ENCODE measurements at regions not wholly inside any gene's neighbourhood (a gene's known extent, or its start where the extent isn't known, plus 50 kb on each side); places are given as distances from the start of the nearest gene placed in this dataset.
"Not testable (repeated sequence)": the region's sequence is repeated elsewhere in the genome, so short reads cannot be mapped to it uniquely, and the experiment has no call there.

DNA sequence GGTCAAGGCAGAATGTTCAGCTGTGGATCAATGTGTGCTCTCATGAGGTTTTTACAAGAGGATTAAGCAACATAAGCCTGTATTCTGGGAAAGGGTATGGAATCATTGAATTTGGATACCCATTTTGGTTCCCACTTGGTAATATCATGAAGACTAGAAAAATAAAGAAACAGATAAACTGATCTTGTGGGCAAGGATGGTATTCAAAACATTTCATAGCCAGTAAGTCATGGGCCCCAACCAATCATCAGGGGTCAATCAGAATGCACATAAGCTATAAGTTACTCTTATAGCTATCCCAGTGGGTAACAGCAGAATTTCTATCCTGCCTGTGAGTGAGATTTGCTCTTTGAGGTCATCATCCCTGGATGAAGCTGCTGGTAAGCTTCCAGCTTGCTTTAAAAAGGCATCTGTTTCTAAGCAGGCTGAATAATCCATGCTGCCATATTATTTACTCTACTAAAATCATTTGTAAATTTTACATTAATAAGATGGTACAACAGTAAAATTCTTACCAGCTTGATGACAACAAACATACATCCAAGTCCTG lies 291.2 kb downstream of the RAD51AP2 start:
- TF ChIP-seq, protein P1, sequence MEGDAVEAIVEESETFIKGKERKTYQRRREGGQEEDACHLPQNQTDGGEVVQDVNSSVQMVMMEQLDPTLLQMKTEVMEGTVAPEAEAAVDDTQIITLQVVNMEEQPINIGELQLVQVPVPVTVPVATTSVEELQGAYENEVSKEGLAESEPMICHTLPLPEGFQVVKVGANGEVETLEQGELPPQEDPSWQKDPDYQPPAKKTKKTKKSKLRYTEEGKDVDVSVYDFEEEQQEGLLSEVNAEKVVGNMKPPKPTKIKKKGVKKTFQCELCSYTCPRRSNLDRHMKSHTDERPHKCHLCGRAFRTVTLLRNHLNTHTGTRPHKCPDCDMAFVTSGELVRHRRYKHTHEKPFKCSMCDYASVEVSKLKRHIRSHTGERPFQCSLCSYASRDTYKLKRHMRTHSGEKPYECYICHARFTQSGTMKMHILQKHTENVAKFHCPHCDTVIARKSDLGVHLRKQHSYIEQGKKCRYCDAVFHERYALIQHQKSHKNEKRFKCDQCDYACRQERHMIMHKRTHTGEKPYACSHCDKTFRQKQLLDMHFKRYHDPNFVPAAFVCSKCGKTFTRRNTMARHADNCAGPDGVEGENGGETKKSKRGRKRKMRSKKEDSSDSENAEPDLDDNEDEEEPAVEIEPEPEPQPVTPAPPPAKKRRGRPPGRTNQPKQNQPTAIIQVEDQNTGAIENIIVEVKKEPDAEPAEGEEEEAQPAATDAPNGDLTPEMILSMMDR (IDR thresholded peaks at IDR 0.05; ENCODE audit: insufficient read depth, low read depth, low read length): no peak
- Histone ChIP-seq H3K4me3 (ENCODE audit: low read depth, low read length) (no peak overlapping the region), H3K27me3 (ENCODE audit: control insufficient read depth, insufficient read depth, low read length) (no peaks in the 10 kb centered on the region), H3K36me3 (ENCODE audit: control insufficient read depth, insufficient read depth, low read length) (no peaks in the 10 kb centered on the region)
- no peak for DNase-seq (ENCODE audit: low read depth)
- ChIA-PET POLR2A (no interaction called here), CTCF (interaction anchor here (0.6 to 1.2 kb wide), 3 partner anchors 58 to 246 kb away, joined by 3 to 4 read pairs (median 4); no protein-coding TSS in a partner anchor)

DNA sequence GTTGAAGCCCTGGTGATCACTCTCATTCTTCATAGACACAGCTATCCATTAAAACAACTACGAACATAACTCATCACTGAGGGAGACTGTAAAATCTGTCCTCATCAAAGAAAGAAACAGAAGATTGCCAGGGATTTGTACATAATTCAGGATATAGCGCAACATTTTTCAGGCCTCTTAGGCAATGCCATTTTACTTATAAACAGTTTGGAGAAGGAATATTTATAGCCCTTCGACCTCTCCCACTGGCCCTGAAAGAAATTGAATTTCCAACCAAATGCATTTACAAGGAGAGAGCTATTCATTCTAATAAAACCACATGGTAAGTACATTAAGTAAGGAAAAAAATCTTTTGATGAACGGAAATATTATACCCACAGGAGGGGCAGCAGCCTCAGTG lies 295.0 kb downstream of the RAD51AP2 start:
- DNase-seq (ENCODE audit: low read depth): no peak
- TF ChIP-seq, protein P1 (IDR thresholded peaks at IDR 0.05; ENCODE audit: insufficient read depth, low read depth, low read length): no peak
- CTCF ChIA-PET: no interaction called here

GRCh38 chr2:17208511-17208910 lies 309.7 kb downstream of the RAD51AP2 start:
- H3K27me3 ChIP-seq (ENCODE audit: control insufficient read depth, insufficient read depth, low read length): no peaks in the 10 kb centered on the region
- CTCF ChIA-PET: no interaction called here
- DNase-seq (ENCODE audit: low read depth): no peak
- no peaks in the 10 kb centered on the region for H3K36me3 ChIP-seq (ENCODE audit: control insufficient read depth, insufficient read depth, low read length)
- no peak overlapping the region for H3K4me3 ChIP-seq (ENCODE audit: low read depth, low read length)
- POLR2A ChIA-PET: no interaction called here
- TF ChIP-seq, protein P1 (IDR thresholded peaks at IDR 0.05; ENCODE audit: insufficient read depth, low read depth, low read length): no peak

More for the DNA sequence above, 295.0 kb downstream of the RAD51AP2 start:
- no peak overlapping the region for H3K4me3 ChIP-seq (ENCODE audit: low read depth, low read length)
- H3K27me3 ChIP-seq (ENCODE audit: control insufficient read depth, insufficient read depth, low read length): no peaks in the 10 kb centered on the region
- no peaks in the 10 kb centered on the region for H3K36me3 ChIP-seq (ENCODE audit: control insufficient read depth, insufficient read depth, low read length)
- POLR2A ChIA-PET: no interaction called here

DNA sequence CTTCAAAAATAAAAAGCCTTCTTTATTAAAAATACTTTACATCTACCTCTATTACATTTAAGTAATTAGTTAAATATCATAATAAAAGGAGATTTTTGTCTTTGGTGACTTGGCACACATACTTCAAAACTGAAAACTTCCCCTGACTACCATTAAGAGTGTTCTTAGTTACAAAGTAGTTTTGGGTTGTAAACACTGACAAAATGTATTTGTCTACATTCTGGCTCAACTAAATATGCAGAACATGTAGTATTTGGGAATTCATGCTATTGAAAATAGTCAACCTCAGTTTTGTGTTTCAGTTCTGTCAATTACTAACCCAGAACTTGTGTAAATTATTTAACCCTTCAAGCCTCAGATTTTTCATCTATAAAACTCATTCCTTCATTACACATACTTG lies 311.5 kb downstream of the RAD51AP2 start:
- H3K27me3 ChIP-seq (ENCODE audit: control insufficient read depth, insufficient read depth, low read length): no peaks in the 10 kb centered on the region
- H3K36me3 ChIP-seq (ENCODE audit: control insufficient read depth, insufficient read depth, low read length): no peaks in the 10 kb centered on the region
- TF ChIP-seq, protein P1 (IDR thresholded peaks at IDR 0.05; ENCODE audit: insufficient read depth, low read depth, low read length): no peak
- H3K4me3 ChIP-seq (ENCODE audit: low read depth, low read length): no peak overlapping the region
- POLR2A ChIA-PET: no interaction called here
- DNase-seq (ENCODE audit: low read depth): no peak
- CTCF ChIA-PET: no interaction called here

GRCh38 chr2:17204214-17204613 lies 314.0 kb downstream of the RAD51AP2 start:
- CTCF ChIA-PET; POLR2A ChIA-PET; H3K36me3 ChIP-seq (ENCODE audit: control insufficient read depth, insufficient read depth, low read length); H3K27me3 ChIP-seq (ENCODE audit: control insufficient read depth, insufficient read depth, low read length); DNase-seq (ENCODE audit: low read depth); H3K4me3 ChIP-seq (ENCODE audit: low read depth, low read length): not testable (repeated sequence)

DNA sequence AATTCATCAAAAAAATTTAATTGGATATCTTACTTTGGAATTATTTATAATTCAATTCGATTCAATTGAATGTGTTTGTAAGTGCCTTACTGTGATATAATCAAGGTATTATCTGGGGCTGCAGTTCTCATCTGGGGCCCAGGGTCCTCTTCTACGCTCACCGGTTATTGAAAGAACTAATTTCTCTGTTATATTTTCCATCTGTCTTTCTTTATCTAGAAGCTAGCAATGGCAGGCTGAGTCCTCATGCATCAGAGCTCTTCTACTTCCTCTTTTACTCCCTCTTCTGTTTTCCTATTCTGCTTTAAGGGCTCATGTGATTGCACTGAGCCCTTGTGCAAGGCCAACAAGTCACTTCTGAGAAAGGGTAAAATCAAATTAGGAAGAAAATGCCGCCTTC lies 315.6 kb downstream of the RAD51AP2 start:
- DNase-seq (ENCODE audit: low read depth); POLR2A ChIA-PET; CTCF ChIA-PET; H3K27me3 ChIP-seq (ENCODE audit: control insufficient read depth, insufficient read depth, low read length); H3K4me3 ChIP-seq (ENCODE audit: low read depth, low read length); H3K36me3 ChIP-seq (ENCODE audit: control insufficient read depth, insufficient read depth, low read length): not testable (repeated sequence)

Data from BJ (cell line).